Neural cell (in vitro differentiated cells): ENCODE measurements at regions not wholly inside any gene's neighbourhood (a gene's known extent, or its start where the extent isn't known, plus 50 kb on each side); places are given as distances from the start of the nearest gene placed in this dataset.
A peak's percentile ranks its signal among the peaks of the same experiment; 100 is the strongest.

Experiments used
- H2AFZ ChIP-seq: fragments of 200-600, 300-800 bp; sonication (generic), shearing (Covaris generic); 2 replicates; pipeline ENCODE4 v1.6.0; 2014; ENCODE audit warnings: low read depth, mild to moderate bottlenecking, antibody characterized with exemption, low read length, moderate library complexity
- H3F3A ChIP-seq: fragments of 200-600 bp; shearing (Covaris generic); 2 replicates; pipeline ENCODE4 v1.6.1; 2016; ENCODE audit warnings: mild to moderate bottlenecking, moderate library complexity, mixed read lengths, antibody characterized with exemption, low read length; ENCODE audit not compliant: insufficient read depth, poor library complexity, severe bottlenecking
- H3K27ac ChIP-seq: fragments of 200-600, 300-800 bp; sonication (generic), shearing (Covaris generic); 2 replicates; pipeline ENCODE4 v1.5.1; 2014; ENCODE audit warnings: mild to moderate bottlenecking, low read length, moderate library complexity
- H3K27me3 ChIP-seq: fragments of 300-800, 200-600 bp; sonication (generic), shearing (Covaris generic); 2 replicates; pipeline ENCODE4 v1.6.0; 2014; ENCODE audit warnings: mild to moderate bottlenecking, low read depth, low read length, moderate library complexity; ENCODE audit not compliant: insufficient read depth
- H3K36me3 ChIP-seq: fragments of 300-800, 200-600 bp; sonication (generic), shearing (Covaris generic); 2 replicates; pipeline ENCODE4 v1.5.1; 2014; ENCODE audit warnings: mild to moderate bottlenecking, antibody characterized with exemption, low read length, moderate library complexity; ENCODE audit not compliant: insufficient read depth
- H3K4me2 ChIP-seq: fragments of 300-800, 200-600 bp; sonication (generic), shearing (Covaris generic); 2 replicates; pipeline ENCODE4 v1.6.0; 2014; ENCODE audit warnings: mild to moderate bottlenecking, low read length
- H3K4me3 ChIP-seq: fragments of 300-800, 200-600 bp; sonication (generic), shearing (Covaris generic); 2 replicates; pipeline ENCODE4 v1.5.1; 2014; ENCODE audit warnings: mild to moderate bottlenecking, low read length, moderate library complexity
- H3K79me2 ChIP-seq: fragments of 200-600 bp; shearing (Covaris generic); replicated peaks from 2 replicates; pipeline ENCODE4 v1.6.0; 2014; ENCODE audit warnings: mild to moderate bottlenecking, low read length, moderate library complexity; ENCODE audit not compliant: insufficient read depth
- H3K9ac ChIP-seq: fragments of 300-800, 200-600 bp; sonication (generic), shearing (Covaris generic); 2 replicates; pipeline ENCODE4 v1.6.1; 2016; ENCODE audit warnings: mild to moderate bottlenecking, low read length, mixed read lengths
- H3K9me2 ChIP-seq: fragments of 200-600 bp; shearing (Covaris generic); 2 replicates; pipeline ENCODE4 v1.6.1; 2016; ENCODE audit warnings: mild to moderate bottlenecking, low read length, mixed read lengths; ENCODE audit not compliant: insufficient read depth
- H3K9me3 ChIP-seq: fragments of 200-600, 300-800 bp; sonication (generic), shearing (Covaris generic); 2 replicates; pipeline ENCODE4 v1.6.1; 2016; ENCODE audit warnings: mild to moderate bottlenecking, mixed run types, low read length, moderate library complexity, mixed read lengths
- H4K20me1 ChIP-seq: fragments of 200-600 bp; shearing (Covaris generic); 2 replicates; pipeline ENCODE4 v1.6.1; 2016; ENCODE audit warnings: mild to moderate bottlenecking, mixed run types; ENCODE audit not compliant: insufficient read depth
- CTCF ChIP-seq: fragments of 450-650 bp; IDR thresholded peaks from 2 replicates; pipeline ENCODE4 v1.5.1; 2014; ENCODE audit warnings: antibody characterized with exemption, mild to moderate bottlenecking, moderate library complexity; ENCODE audit not compliant: poor library complexity, severe bottlenecking
- EP300 ChIP-seq: fragments of 450-650 bp; conservative IDR thresholded peaks from 2 replicates; pipeline ENCODE4 v1.6.1; 2014; ENCODE audit warnings: antibody characterized with exemption, mild to moderate bottlenecking, moderate library complexity; ENCODE audit not compliant: poor library complexity, severe bottlenecking
- EZH2 ChIP-seq: fragments of 200-600, 300-800 bp; shearing (Covaris generic), sonication (generic); IDR thresholded peaks from 2 replicates; pipeline ENCODE4 v1.6.1; 2014; ENCODE audit warnings: antibody characterized with exemption, low read length, borderline replicate concordance, mild to moderate bottlenecking; ENCODE audit not compliant: insufficient read depth, poor library complexity, severe bottlenecking
- MXI1 ChIP-seq: fragments of 450-650 bp; conservative IDR thresholded peaks from 2 replicates; pipeline ENCODE4 v1.6.1; 2014; ENCODE audit warnings: antibody characterized with exemption, mild to moderate bottlenecking; ENCODE audit not compliant: poor library complexity, severe bottlenecking
- POLR2AphosphoS5 ChIP-seq: IDR thresholded peaks from 2 replicates; pipeline ENCODE4 v1.6.1; 2012
- RAD21 ChIP-seq: fragments of 450-650 bp; conservative IDR thresholded peaks from 2 replicates; pipeline ENCODE4 v1.6.1; 2014; ENCODE audit warnings: antibody characterized with exemption, mild to moderate bottlenecking, moderate library complexity
- REST ChIP-seq: IDR thresholded peaks from 2 replicates; pipeline ENCODE4 v1.6.1; 2012; ENCODE audit warnings: borderline replicate concordance
- SMC3 ChIP-seq: fragments of 450-650 bp; conservative IDR thresholded peaks from 2 replicates; pipeline ENCODE4 v1.6.1; 2014; ENCODE audit warnings: antibody characterized with exemption, mild to moderate bottlenecking, moderate library complexity; ENCODE audit not compliant: poor library complexity
- TAF1 ChIP-seq: IDR thresholded peaks from 2 replicates; pipeline ENCODE4 v1.6.1; 2012; ENCODE audit warnings: low read depth

DNA sequence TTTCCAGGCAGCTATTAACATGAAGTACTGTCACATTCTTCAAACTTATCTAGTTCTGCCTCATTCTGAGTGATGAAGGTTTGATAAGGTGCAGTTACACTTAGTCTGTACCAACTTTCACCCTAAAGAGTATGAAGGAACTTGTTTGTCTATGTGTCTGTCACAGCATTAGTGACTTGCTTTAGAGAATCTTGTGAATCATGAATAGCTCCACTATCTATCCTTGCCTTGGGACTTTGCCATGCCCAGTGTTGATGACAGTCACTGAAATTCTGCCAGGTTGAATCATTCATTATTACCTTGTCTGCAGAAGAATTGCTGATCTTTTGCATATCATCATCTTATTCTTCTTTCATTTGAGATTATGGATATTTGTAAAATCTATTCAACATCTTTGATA, 50.9 kb upstream of the A1CF start:
- H3K9ac ChIP-seq = no peak overlapping the region
- no peaks in the 10 kb centered on the region for H3F3A ChIP-seq
- H3K9me2 ChIP-seq = no peaks in the 10 kb centered on the region
- no peak for TF ChIP-seq POLR2AphosphoS5
- TF ChIP-seq SMC3 = no peak
- no peak for TF ChIP-seq TAF1
- TF ChIP-seq RAD21 = no peak
- TF ChIP-seq MXI1 = no peak
- no peak for TF ChIP-seq EP300
- TF ChIP-seq REST = no peak
- TF ChIP-seq CTCF = no peak
- no peak for TF ChIP-seq EZH2
- H3K4me2 ChIP-seq = no peak overlapping the region
- no peaks in the 10 kb centered on the region for H4K20me1 ChIP-seq
- H3K27me3 ChIP-seq = no peaks in the 10 kb centered on the region
- H3K36me3 ChIP-seq = no peaks in the 10 kb centered on the region
- no peaks in the 10 kb centered on the region for H3K79me2 ChIP-seq
- no peak overlapping the region for H2AFZ ChIP-seq
- no peak overlapping the region for H3K27ac ChIP-seq
- no peak overlapping the region for H3K4me3 ChIP-seq
- H3K9me3 ChIP-seq = no peaks in the 10 kb centered on the region

DNA sequence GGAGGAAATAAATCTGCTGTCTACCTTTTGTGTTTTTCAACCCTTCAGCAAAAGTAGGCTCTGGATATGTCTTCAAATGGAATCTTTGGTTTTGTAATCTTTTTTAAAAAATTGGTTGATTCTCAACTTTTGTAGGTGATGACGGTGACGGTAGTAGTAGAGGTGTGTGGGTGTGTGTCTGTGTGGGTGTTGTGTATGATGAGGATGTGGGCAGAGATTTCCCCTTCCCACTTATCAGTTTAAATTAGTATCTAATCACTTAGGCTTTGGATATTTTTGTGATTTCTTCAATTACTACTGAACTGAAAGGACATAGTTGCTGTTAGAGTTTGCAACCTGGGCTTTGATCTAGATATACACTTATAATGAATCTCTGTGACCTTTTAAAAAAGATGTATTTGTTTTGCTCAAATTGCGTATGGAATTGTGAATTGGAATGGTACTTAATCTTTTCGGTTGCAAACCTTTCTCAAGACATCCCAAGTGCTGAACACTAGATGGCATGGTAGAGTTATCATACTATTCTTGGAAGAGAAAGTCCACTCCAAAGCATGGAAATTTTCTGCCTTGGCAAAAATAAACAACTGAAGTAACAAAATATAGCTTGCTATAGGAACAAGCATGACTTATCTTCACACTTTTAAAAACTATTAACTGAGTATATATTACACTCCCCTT, 51.9 kb upstream of the A1CF start:
- no peaks in the 10 kb centered on the region for H3F3A ChIP-seq
- no peak overlapping the region for H3K4me2 ChIP-seq
- no peak overlapping the region for H2AFZ ChIP-seq
- no peak overlapping the region for H3K9ac ChIP-seq
- no peaks in the 10 kb centered on the region for H3K9me3 ChIP-seq
- TF ChIP-seq MXI1 (no peak), REST (no peak), SMC3 (peak; percentile 61), CTCF (peak; percentile 65), EP300 (no peak), RAD21 (peak; percentile 66), TAF1 (no peak)
- H3K27ac ChIP-seq = no peak overlapping the region
- no peak overlapping the region for H3K4me3 ChIP-seq
- no peaks in the 10 kb centered on the region for H3K9me2 ChIP-seq
- H4K20me1 ChIP-seq = no peaks in the 10 kb centered on the region
- no peaks in the 10 kb centered on the region for H3K79me2 ChIP-seq
- no peaks in the 10 kb centered on the region for H3K36me3 ChIP-seq
- H3K27me3 ChIP-seq = no peaks in the 10 kb centered on the region
